ENCODE measurements at regions not wholly inside any gene's neighbourhood (a gene's known extent, or its start where the extent isn't known, plus 50 kb on each side); places are given as distances from the start of the nearest gene placed in this dataset.

DNA sequence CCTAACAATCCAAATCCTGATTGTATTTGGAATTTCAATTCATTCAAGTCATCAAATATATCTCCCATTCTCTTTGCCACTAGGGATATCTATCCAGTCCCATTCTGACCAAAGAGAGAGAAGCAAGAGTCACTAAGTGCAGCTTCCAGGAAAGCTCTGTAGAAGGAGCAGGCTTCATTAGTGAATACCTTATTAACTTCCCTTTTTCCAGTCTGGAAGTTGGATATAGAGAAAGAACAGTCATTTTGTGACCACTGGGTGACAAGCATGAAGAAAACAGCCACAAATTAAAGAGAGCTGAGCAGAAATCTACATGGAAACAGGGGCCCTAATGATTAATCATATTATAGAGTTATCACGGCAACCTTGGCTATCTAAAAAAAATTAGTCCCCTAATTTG is 190.7 kb upstream of the ADO start:
- no peaks in the 10 kb centered on the region for H4K20me1 ChIP-seq (ENCODE audit: control insufficient read depth, insufficient read depth, insufficient read length)
- H2BK5ac ChIP-seq (ENCODE audit: insufficient read length, low read length), result no peak overlapping the region
- no peaks in the 10 kb centered on the region for H3K79me2 ChIP-seq (ENCODE audit: insufficient read depth, low read length)
- no peaks in the 10 kb centered on the region for H3K9me3 ChIP-seq (ENCODE audit: control insufficient read depth, low read depth, low read length)
- H3K4ac ChIP-seq (ENCODE audit: low read depth, low read length), result no peak overlapping the region
- Mint-ChIP-seq H3K27ac (no peak overlapping the region), H3K9me3 (peaks cover 0 to 5% of the 10 kb centered on the region in 2 experiments; a peak in 2 of 5 replicates), H3K27me3 (ENCODE audit: low read depth) (peaks cover 16% of the 10 kb centered on the region), H3K4me1 (peaks cover 3 to 8% of the 10 kb centered on the region in 2 experiments; a peak in 3 of 4 replicates), H3K4me3 (no peak overlapping the region), H3K36me3 (ENCODE audit: insufficient read depth in 1 of 3, low read depth in 3 of 3) (no peaks in the 10 kb centered on the region; a peak in 1 of 7 replicates)
- H2BK20ac ChIP-seq (ENCODE audit: low read depth, low read length, poor library complexity, severe bottlenecking), result no peak overlapping the region
- no peak overlapping the region for H3K18ac ChIP-seq (ENCODE audit: insufficient read length, low read depth, low read length)
- no peak overlapping the region for H2BK15ac ChIP-seq (ENCODE audit: low read depth, low read length)
- no peaks in the 10 kb centered on the region for H3K27me3 ChIP-seq (ENCODE audit: insufficient read depth, low read length)
- H2BK120ac ChIP-seq (ENCODE audit: low read depth, low read length, poor library complexity, severe bottlenecking), result no peak overlapping the region
- no peaks in the 10 kb centered on the region for H3K79me1 ChIP-seq (ENCODE audit: insufficient read depth, low read depth, low read length, poor library complexity, severe bottlenecking)
- H2BK12ac ChIP-seq (ENCODE audit: insufficient read length, low read depth, low read length), result no peak overlapping the region
- TF ChIP-seq, protein P1, sequence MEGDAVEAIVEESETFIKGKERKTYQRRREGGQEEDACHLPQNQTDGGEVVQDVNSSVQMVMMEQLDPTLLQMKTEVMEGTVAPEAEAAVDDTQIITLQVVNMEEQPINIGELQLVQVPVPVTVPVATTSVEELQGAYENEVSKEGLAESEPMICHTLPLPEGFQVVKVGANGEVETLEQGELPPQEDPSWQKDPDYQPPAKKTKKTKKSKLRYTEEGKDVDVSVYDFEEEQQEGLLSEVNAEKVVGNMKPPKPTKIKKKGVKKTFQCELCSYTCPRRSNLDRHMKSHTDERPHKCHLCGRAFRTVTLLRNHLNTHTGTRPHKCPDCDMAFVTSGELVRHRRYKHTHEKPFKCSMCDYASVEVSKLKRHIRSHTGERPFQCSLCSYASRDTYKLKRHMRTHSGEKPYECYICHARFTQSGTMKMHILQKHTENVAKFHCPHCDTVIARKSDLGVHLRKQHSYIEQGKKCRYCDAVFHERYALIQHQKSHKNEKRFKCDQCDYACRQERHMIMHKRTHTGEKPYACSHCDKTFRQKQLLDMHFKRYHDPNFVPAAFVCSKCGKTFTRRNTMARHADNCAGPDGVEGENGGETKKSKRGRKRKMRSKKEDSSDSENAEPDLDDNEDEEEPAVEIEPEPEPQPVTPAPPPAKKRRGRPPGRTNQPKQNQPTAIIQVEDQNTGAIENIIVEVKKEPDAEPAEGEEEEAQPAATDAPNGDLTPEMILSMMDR (conservative IDR thresholded peaks at IDR 0.05), result no peak
- no peak overlapping the region for H3K27ac ChIP-seq (ENCODE audit: insufficient read length, low read depth, low read length)
- no peaks in the 10 kb centered on the region for H3K23me2 ChIP-seq (ENCODE audit: insufficient read length, low read depth, low read length, poor library complexity, severe bottlenecking)
- no peak overlapping the region for H3K9ac ChIP-seq (ENCODE audit: extremely low read depth, insufficient read length, low read length)
- H3T11ph ChIP-seq (ENCODE audit: low read length), result no peak overlapping the region
- no peak overlapping the region for H4K5ac ChIP-seq (ENCODE audit: insufficient read length, low read depth, low read length)
- no peak overlapping the region for H3K14ac ChIP-seq (ENCODE audit: insufficient read depth, low read length)
- no peak overlapping the region for H3K23ac ChIP-seq (ENCODE audit: insufficient read length, low read depth, low read length)
- H4K91ac ChIP-seq (ENCODE audit: insufficient read length, low read depth, low read length), result no peak overlapping the region
- H3K4me1 ChIP-seq (ENCODE audit: insufficient read depth, low read length), result no peaks in the 10 kb centered on the region
- no peak overlapping the region for H3K4me2 ChIP-seq (ENCODE audit: insufficient read depth, insufficient read length, low read length)
- WGBS (ENCODE audit: extremely low coverage, insufficient read length, low lambda C conversion rate), result no CpG with 5 or more reads among the region's 1 CpG
- H4K8ac ChIP-seq (replicated peaks; ENCODE audit: insufficient read length, low read depth, low read length), result no peak overlapping the region
- no peak overlapping the region for H3K56ac ChIP-seq (ENCODE audit: insufficient read length, low read depth, low read length)
- no peak overlapping the region for H2AK5ac ChIP-seq (ENCODE audit: insufficient read length, low read length)
- DNase-seq, result no peak
- H2AFZ ChIP-seq (ENCODE audit: low read length), result no peak overlapping the region

Measured in H9 (cell line).